Stimulated activated CD8-positive, alpha-beta memory T cell treated with anti-CD3 and anti-CD28 coated beads, Interleukin-12 subunit alpha, Interleukin-12 subunit beta, amount 100 ng/mL, for 1 hour (primary cell): ENCODE measurements at regions not wholly inside any gene's neighbourhood (a gene's known extent, or its start where the extent isn't known, plus 50 kb on each side); places are given as distances from the start of the nearest gene placed in this dataset.

Source experiments
- DNase-seq: peaks from one replicate; pipeline ENCODE4 v3.0.0-alpha.2; 2020; ENCODE audit warnings: low read depth

DNA sequence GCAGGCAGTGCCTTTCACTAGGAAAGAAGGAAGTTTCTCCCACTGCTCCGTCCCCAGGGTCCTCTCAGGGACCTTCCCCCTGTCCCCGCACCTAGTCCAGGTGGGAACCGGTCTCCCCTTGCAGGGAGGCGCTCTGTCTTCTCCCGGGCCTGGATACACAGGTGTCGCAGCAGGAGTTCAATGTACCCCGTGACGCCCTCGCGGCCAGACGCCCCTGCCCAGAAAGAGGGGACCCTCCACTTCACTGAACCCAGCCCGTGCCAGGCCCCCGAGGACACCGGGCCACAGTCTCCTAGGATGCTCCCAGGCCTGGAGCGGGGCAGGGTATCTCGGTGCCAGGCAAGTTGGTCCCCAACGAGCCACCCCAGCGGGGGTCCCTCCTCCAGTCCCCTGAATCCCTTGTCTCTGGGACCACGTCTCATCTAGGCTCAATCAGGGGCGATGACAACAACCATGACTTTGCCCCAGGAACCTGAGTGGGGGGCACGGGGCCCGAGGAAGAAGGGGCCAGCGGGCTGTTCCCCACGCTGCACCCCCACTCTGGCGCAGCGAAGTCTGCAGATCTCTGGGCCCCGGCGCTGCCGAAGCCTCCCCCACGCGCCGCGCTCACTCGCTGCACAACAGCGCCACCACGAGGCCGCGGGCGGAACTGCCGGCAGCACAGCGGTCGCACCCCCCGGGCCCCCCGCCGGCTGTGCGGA lies 103.0 kb downstream of the EDN3 start:
- DNase-seq, result peak; percentile 42

DNA sequence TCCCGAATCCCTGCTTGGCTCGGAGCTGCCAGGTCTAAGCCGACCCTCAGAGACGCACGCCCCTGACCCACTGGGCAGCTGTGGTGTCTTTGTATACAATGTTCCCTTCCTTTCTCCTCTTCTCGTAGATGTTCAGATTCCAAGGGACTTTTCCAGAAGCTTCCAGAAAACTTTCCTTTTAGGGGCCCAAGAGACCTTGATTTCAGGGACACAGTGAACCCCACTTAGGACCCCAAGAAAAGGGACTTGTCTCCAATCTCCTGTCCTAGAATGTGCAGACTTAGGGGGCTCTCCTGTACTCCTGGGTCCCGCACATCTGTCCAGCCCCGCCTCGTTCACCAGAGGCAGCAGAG lies 103.5 kb downstream of the EDN3 start:
- DNase-seq, result no peak

DNA sequence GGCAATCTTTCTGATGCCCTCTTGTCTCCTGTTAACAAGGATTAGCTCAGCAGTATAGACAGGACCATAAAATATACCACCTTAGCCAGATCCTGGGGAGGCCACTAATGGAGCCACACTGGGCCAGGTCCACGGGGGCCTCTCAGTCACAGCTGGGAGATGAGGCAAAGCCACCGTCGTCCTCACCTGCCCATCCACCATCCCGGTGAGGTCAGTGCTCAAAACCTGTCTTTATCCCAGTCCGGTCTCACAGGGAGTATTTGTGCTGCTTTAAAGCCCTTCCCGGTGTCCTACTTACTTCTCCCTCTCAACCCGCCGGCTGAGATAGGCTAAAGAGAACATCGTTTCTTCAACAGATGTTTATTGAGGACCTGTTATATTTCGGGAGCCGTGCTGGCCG lies 104.3 kb downstream of the EDN3 start:
- no peak for DNase-seq

DNA sequence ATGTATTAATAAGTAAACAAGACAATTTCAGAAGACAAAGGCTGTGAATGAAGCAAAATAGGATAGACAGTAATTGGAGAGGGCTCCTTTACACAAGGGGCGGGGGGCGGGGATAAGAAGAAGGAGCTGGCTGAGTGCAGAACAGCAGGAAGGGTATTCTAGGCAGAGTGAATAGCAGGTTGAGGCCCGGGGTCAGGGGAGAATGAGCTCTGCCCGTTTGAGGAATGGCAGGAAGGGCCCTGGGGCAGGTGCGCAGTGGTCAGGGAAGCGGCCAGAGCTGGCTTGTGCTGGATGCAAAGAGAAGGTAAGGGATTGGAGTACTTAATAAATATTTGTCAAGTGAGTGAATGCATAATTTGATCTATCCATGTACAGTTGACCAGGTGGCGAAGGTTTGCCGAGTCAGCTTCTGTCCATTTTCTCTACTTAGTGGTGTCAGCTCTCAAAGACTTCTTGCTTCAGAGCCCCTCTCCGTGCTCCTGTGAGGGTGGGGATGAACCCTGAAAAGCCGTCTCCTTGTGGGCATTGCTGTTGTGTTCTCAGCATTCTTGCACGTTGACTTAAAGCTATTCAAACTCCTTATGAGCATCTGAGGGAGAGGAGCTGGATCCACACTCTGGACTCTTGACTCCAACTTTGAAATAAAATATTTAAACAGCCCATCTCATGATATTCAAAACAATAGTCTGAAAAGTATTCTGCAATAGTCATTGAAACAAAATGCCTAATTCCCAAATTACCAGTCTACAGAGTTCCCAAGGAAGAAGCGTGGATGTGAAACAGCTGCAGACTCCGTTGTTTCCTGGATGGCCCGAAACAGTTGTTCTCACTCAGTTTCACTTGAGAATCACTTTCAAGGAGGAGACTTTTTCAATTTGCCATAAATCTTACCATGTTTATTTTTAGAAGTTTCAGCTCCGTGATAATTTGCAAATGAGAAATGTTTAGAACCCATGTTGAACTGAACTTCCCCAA lies 105.1 kb downstream of the EDN3 start:
- no peak for DNase-seq

DNA sequence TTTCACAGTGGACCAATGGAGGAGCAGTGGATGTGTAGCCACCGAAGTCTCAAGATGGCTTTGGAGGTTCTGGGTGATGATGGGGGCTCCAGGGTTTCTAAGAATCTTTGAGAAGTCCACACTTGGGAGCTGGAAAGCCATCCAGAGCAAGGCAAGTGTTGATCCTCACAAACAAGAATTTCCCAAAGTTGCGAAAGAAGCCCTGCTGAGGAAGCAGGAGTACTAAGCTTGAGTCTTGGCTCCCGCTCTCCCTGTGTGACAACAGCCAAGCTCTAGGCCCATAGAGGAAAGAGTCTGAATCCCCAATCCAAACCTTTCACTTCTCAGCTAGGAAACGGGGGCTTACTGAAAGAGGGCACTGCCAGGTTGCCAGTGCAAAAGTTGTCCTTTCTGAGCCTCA lies 106.0 kb downstream of the EDN3 start:
- DNase-seq, result no peak

DNA sequence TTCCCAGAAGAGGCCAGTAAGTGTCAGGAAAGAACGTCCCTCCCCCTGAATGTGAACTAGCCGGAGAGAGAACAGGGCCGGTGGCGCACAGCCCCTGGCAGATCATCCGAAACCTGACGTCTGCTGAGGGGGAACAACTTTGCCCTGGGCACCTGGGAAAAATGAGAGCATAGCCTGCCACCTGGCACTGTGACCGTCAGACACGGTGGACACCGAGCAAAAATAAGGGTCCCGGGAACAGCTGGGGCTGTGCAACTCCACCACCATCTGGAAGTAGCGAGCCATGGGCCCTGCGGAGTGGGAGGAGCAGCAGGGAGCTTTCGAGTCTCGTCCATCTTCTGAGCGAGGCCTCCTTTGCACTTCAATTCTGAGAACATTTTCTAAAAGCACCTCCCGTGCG lies 110.8 kb downstream of the EDN3 start:
- no peak for DNase-seq

DNA sequence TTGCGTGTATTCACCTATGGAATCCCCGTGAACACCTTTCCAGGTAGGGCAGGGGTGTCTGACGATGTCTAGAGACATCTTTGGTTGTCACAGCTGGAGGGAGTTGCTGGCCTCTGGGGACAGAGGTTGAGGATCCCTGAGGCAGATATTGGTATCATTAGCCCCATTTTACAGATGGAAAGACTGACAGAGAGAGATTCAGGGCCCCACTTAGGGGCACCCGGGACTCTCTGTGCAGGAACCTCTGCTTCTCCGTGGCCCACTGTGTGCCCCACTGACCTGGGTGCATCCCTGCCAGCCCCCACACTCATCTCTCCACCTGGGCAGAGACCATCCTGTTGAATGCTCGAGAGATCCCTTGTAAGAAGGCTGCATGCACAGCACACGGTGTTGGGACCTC lies 111.2 kb downstream of the EDN3 start:
- no peak for DNase-seq

DNA sequence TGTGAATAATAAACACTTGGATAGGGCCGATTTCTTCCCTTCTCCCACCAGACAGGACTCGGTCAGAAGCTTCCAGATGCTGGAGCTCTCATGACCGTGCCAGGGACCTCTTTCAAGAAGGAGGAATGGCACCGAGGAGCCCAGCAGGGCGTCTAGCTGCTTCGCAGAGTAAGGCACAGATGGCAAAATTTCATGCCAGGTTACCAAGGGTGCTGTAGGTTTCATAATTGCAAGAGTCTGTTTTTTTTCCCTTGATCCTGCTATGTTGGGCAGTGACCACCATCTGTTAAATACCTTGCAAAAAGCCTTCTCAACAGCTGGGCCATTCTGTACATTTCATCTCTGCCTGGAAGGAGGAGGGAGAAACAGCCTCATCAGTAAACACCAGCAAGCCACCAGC lies 111.8 kb downstream of the EDN3 start:
- DNase-seq, result no peak

DNA sequence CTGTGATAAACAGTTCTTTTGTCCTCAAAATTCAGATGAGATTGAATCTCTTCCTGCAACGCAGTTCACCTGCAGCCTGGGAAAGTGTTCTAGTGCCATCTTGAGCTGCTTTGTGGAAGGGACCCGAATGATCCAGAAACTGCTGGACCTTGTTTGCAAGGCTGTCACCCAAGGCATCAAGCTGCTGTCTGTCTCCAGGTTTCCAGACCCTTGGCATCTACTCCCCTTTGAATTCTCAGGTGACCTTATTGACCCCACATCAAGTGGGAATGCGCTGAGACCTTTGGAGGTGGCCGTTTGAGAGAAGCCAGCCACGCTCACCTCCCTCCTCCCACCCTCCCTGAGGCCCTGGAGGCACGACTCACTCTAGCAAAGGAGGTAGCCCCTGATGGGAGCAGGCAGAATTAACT lies 112.5 kb downstream of the EDN3 start:
- no peak for DNase-seq

DNA sequence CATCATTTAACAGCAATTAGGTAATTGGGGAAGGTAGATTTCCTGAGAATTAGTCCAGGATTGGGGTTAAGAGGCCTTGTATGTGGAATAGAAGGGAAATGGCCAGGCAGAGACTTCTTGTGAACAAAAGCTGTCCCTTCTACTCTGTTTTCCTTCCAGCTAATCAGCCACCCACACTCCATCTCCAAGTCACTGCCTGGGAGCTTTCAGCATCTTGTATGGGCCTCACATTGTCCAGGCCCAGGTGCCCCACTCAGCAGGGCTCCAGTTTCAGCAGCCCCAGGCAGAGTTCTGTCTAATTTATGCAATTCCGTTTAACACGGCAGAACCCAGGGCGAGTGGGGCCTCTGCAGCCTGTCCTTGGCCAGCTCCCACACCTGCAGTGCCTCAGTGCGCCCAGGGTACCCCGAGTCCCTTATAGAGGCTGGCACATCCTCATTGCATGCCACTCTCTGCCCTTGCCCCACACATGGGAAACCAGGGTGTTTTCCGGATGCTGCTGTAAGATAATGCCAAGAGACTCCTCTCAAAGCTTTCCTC lies 113.0 kb downstream of the EDN3 start:
- no peak for DNase-seq

DNA sequence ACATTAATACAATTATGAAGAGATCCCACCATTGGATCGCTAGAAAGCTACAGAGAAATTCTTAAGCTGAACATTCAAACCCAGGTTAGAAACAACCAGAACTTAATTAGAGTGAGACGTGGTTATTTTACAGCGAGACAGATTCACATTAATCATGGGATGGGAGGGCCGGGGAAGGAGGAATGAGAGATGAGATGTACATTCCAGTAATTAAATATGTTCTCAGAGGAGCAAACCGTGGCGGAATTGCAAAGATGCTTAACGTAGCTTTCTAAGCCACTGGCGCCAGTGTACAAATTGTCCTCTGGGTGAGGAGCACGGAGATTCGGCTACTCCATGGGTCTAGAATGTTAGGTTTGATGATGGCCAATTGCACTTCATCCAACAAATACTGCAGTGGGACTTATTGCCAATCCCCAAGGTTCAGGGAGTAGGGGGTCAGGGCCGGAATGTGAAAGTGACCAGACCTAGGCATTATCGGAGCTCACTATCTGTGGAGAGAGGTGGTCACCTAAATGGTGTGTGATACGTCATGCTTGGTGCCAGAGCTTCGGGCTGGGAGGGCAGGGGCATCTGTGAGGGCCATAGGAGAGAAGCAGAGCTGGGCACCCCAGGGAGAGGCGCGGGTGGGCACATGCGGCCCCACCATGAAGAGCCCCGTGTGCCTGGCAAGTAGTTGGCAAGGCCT lies 114.7 kb downstream of the EDN3 start:
- no peak for DNase-seq

DNA sequence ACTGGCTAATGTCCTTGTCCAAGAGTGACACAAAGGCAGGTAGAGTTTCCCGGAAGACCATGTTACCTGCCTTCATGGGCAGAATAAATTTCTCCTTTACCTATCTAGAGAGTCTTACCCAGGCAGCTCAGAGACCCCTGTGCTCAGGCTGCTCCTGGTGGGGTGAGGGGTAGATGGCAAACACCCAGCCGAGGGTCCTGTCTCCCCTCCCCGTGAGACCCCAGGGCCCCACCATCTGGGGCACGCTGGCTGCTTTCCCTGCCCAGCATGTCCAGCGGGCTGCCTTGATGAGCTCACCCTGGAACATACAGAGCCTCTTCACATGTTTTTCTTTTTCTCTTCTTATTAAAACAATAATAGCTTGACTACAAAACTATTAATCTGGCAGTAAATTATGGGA lies 116.5 kb downstream of the EDN3 start:
- DNase-seq, result no peak

DNA sequence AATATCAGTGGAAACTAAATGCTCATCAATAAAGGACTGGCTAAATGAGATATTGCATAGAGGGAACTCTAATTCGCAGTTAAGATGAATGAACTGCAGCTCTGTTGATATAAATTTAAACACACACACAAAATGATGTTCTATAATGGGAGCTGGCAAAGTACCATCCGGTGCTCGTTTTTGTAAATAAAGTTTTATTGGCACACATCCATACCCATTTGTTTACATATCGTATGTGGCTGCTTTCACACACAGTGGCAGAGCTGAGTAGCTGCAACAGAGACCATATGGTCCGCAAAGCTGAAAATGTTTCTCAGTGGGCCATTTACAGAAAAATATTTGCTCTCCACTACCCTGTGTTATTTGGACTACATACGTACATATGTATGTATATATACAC lies 120.7 kb downstream of the EDN3 start:
- DNase-seq, result no peak

DNA sequence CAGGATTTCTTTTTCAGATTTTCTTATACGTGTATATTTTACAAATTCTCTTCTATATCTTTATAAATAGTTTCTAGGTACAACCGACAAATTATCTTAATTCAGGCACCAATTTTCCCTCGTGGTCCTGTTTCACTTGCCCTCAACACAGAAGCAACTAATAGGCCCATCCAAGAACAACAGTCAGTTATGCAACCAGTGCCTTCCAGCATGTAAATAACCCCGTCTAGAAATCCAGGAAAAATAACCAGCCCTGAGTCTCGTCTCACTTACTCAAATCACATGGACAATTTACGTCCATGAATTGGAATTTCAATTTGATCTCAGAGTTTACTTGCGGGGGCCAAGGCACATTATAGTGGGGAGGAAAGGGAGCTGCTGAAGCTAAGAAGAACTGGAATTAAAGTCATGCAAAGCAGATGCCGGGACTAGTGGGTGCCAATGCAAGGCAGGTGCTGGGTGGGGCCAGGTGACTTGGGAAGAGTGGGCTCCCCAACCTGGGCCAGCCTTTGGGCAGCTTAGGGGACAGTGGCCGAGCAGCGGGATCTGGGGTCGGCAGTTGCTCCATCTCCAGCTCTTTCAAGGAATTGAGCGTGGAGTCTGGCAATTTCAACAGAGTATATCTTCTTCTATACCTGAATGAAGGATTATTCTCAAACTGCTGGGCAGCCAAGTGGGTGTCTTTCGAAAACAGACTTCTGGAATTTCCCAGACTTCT lies 121.7 kb downstream of the EDN3 start:
- DNase-seq, result no peak

DNA sequence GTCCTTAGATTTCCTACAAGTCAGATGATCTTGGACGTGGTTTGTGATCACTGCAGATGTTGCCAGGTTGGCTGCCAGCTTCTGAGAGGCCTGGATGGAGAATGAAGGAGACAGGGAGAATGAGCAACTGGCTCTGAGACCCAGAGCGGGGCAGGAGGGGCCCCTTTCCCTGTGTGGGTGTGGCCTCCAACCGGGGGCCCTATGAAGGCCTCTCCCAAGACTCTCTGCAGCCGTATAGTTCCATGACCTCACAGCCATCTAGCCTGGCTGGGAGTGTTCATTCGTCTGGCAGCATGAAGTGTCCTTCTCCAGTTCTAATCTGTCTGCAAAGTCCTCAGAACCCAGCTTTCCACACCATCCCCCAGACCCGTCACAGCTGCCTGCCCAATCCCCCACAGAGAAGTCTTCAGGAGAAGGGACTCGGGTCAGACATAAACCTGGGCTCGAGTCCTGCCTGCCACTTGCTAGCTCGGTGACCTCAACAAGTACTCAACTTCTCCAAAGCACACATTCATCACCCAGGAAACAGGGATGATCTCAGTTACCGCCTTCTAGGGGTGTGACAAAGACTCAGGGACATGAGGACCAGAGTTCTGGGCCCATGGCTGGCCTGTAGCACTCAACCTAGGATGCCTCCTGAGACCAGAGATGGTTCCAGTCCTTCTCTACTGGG lies 122.6 kb downstream of the EDN3 start:
- no peak for DNase-seq

DNA sequence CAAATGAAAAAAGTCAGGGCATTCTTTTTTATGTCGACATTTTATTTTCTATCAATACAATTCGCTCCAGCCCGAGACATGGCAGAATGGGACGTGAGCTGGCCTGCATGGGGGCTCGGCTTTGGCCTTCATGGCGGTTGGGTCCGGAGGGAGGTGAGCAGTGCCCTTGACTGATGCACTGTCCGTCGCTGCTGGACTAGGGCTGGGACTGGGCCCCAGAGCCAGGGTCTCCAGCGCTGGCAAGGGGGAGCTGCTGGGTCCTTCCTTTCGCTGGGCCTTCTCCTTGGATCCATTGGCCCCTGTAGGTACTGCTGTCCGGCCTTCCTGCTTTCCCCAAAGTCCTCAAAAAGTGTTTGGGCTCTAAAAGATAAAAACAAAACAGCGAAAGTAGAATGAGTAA lies 124.6 kb downstream of the EDN3 start:
- DNase-seq, result no peak

DNA sequence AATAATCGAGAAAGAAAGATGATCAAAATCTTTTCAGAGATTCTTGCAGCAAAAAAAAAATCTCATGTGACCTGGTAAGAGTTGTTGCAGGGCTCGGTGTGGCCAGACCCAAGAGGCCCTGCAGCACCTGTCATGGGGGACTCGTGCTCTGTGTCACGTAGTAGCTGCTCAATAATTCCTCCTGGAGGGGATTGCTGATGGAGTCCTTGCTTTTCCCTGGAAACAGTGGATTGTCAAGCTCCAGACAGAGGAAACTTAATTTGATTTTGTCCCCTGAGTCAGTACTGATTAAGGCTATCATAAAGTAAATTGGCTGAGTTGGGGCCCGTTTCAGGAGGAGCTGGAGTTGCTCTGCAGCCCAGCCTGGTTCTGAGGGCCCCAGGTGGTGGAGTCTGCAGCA lies 125.2 kb downstream of the EDN3 start:
- no peak for DNase-seq

DNA sequence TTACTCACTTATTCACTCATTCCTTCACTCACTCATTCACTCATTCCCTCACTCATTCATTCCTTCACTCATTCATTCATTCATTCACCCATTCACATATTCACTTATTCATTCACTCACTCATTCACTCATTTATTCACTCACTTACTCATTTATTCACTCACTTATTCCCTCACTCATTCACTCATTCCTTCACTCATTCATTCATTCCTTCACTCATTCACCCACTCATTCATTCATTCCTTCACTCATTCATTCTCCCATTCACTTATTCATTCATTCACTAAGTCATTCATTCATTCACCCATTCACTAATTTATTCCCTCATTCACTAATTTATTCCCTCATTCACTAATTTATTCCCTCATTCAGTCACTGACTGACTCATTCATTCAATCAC lies 127.6 kb downstream of the EDN3 start:
- no peak for DNase-seq

DNA sequence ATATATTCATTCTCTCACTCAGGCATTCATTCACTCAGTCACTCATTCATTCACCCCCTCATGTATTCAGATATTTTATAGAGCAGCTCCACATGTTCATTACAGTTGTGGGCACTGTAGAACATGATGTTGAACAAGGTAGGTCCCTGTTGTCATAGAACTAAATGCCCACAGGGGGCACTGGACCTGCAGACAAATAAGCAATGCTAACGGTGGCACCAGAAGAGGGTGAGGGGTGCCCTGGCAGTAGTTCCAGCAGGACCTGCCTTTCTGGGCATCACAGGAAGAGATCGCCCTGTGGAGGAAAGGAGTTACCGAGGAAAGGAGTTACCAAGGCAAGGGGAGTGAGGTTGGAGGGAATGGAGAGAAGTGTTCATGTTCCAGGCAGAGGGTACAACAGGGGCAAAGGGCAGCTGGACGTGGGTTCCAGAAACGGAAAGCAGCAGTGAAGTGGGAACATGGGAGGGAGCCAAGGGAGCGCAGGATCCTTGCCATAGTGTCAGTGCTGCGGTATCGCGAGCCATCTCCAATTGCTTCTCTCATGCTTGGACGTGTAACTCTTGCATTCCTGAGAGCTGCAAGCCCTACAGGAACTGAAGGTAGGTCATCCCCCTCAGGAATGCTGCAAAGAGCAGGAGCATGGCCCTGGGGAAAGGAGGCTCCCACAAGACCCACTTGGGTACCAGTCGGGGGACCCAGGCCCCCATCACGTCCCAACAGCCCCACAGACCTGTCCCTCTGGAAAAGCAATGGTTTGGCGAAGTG lies 128.2 kb downstream of the EDN3 start:
- DNase-seq, result no peak

DNA sequence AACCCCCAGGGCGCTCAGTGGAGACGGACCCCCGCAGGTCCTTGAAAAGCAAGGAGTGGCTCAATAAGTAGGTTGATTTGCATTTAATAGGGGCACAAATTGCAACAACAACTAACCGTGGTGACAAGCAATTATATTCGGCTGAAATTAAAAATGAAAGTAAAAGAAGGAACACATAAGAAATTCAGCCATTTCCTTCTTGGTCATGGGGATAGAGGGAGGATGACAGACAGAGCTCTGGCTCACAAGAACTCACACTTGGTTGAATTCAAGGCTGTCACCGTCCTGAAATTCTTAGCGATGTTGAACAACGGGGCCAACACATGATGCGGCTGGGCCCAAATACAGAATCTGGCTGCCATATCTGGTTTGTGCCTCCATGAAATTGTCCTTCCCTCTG lies 129.0 kb downstream of the EDN3 start:
- DNase-seq, result no peak

DNA sequence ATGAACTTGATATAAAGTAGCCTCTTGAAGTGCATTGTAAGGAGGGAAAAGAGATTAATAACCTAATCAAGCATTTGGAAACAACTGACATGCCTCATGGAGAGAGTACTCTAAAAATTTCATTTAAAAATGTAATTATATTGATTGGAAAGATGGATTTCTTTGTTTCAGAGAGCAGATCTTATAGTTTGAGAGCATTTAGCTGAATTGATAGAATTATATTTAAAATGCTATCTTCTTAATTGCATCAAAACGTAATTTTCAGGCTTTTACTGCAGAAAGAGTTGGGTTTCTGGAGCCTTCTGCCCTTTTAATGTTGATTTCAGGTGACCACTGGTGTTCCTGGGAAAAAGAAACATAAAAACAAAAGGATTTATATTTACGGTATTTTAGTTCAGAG lies 130.6 kb downstream of the EDN3 start:
- no peak for DNase-seq
